CD14-positive monocyte (primary cell): ENCODE measurements at regions not wholly inside any gene's neighbourhood (a gene's known extent, or its start where the extent isn't known, plus 50 kb on each side); places are given as distances from the start of the nearest gene placed in this dataset.

Experiments used
- DNase-seq, 3 donors: peaks; one replicate each; pipeline ENCODE4 v3.0.0-alpha.2; 2011 to 2022
- H2AFZ ChIP-seq: 2 replicates; pipeline ENCODE4 v1.6.0; 2012; ENCODE audit warnings: mild to moderate bottlenecking, low read depth, low read length, inconsistent platforms; ENCODE audit not compliant: insufficient read depth, poor library complexity, severe bottlenecking
- H3K27ac ChIP-seq, 2 donors: 1 replicate in 1 of 2; 2 replicates in 1 of 2; pipeline ENCODE4 v1.5.1; 2012 to 2013; ENCODE audit warnings: low read length in 2 of 2, control low read depth in 1 of 2, inconsistent platforms in 1 of 2, low read depth in 1 of 2, mild to moderate bottlenecking in 1 of 2
- H3K27me3 ChIP-seq, 2 donors: one replicate each; pipeline versions ENCODE4 v1.6.0 to v1.6.1; 2011 to 2013; ENCODE audit warnings: low read length in 2 of 2; ENCODE audit not compliant: control insufficient read depth in 2 of 2, insufficient read depth in 2 of 2
- H3K36me3 ChIP-seq, 2 donors: replicated peaks in 1 of 2; 1 replicate in 1 of 2; 2 replicates in 1 of 2; pipeline versions ENCODE4 v1.5.1 to v1.6.1; 2012 to 2013; ENCODE audit warnings: low read length in 2 of 2, control low read depth in 1 of 2, inconsistent platforms in 1 of 2, mild to moderate bottlenecking in 1 of 2; ENCODE audit not compliant: insufficient read depth in 2 of 2, control insufficient read depth in 1 of 2
- H3K4me1 ChIP-seq, 2 donors: 1 replicate in 1 of 2; 2 replicates in 1 of 2; pipeline versions ENCODE4 v1.5.1 to v1.6.1; 2012 to 2013; ENCODE audit warnings: low read length in 2 of 2, control low read depth in 1 of 2, inconsistent platforms in 1 of 2, mild to moderate bottlenecking in 1 of 2, moderate library complexity in 1 of 2; ENCODE audit not compliant: insufficient read depth in 2 of 2, control insufficient read depth in 1 of 2
- H3K4me2 ChIP-seq: replicated peaks from 2 replicates; pipeline ENCODE3; 2012; ENCODE audit warnings: low read length, moderate library complexity, mild to moderate bottlenecking; ENCODE audit not compliant: poor library complexity, severe bottlenecking; ENCODE audit errors: extremely low read depth
- H3K4me3 ChIP-seq, 3 experiments: fragments of 200-600 bp in 1 of 3; sonication (generic) in 1 of 3; replicated peaks in 1 of 3; 1 replicate in 2 of 3; 2 replicates in 1 of 3; pipeline ENCODE4 v1.5.1; 2011 to 2013; ENCODE audit warnings: low read length in 3 of 3, mild to moderate bottlenecking in 3 of 3, control low read depth in 2 of 3, low read depth in 2 of 3, inconsistent platforms in 1 of 3, moderate library complexity in 1 of 3
- H3K79me2 ChIP-seq: 2 replicates; pipeline ENCODE4 v1.6.0; 2012; ENCODE audit warnings: mild to moderate bottlenecking, control low read depth, inconsistent platforms, low read length, moderate library complexity; ENCODE audit not compliant: insufficient read depth
- H3K9ac ChIP-seq: 2 replicates; pipeline ENCODE4 v1.6.0; 2017; ENCODE audit warnings: low read length, mild to moderate bottlenecking; ENCODE audit not compliant: insufficient read depth, poor library complexity, severe bottlenecking
- H3K9me3 ChIP-seq, 2 donors: replicated peaks in 1 of 2; 1 replicate in 1 of 2; 2 replicates in 1 of 2; pipeline versions ENCODE4 v1.5.1 to v1.6.1; 2012 to 2013; ENCODE audit warnings: low read length in 2 of 2, control low read depth in 1 of 2; ENCODE audit not compliant: control insufficient read depth in 1 of 2, insufficient read depth in 1 of 2
- H4K20me1 ChIP-seq: 2 replicates; pipeline ENCODE4 v1.6.0; 2012; ENCODE audit warnings: mild to moderate bottlenecking, low read length, control low read depth, moderate library complexity; ENCODE audit not compliant: insufficient read depth
- H3K27ac Mint-ChIP-seq, 7 donors: one replicate each; pipeline ENCODE4 v1.8.0; 2020; ENCODE audit warnings: mild to moderate bottlenecking in 7 of 7, mixed read lengths in 7 of 7, moderate library complexity in 6 of 7, inconsistent platforms in 2 of 7
- H3K27me3 Mint-ChIP-seq, 3 donors: one replicate each; pipeline ENCODE4 v1.8.0; 2021 to 2022; ENCODE audit warnings: low read depth in 3 of 3, mild to moderate bottlenecking in 3 of 3, mixed read lengths in 3 of 3, moderate library complexity in 3 of 3, inconsistent platforms in 1 of 3
- H3K36me3 Mint-ChIP-seq, 2 donors: one replicate each; pipeline ENCODE4 v1.8.0; 2020; ENCODE audit warnings: mixed read lengths in 2 of 2, inconsistent platforms in 1 of 2, mild to moderate bottlenecking in 1 of 2
- H3K4me1 Mint-ChIP-seq: one replicate; pipeline ENCODE4 v1.8.0; 2020; ENCODE audit warnings: mild to moderate bottlenecking, mixed read lengths
- H3K4me3 Mint-ChIP-seq, 2 donors: one replicate each; pipeline ENCODE4 v1.8.0; 2020; ENCODE audit warnings: mild to moderate bottlenecking in 2 of 2, mixed read lengths in 2 of 2, moderate library complexity in 1 of 2
- H3K9me3 Mint-ChIP-seq, 7 donors: one replicate each; pipeline ENCODE4 v1.8.0; 2020 to 2022; ENCODE audit warnings: mixed read lengths in 7 of 7, mild to moderate bottlenecking in 6 of 7, moderate library complexity in 6 of 7, inconsistent platforms in 2 of 7
- whole genome bisulfite sequencing: methylation state at CpG from one replicate; pipeline ENCODE4 v1.1.5; 2013; ENCODE audit warnings: missing lambda C conversion rate; ENCODE audit not compliant: insufficient coverage; 5-methylcytosine and 5-hydroxymethylcytosine counted together
- intact Hi-C, 2 donors: fragments of 100-400 bp; cut with micrococcal nuclease; formaldehyde crosslinking; loops; one replicate each; pipeline versions ENCODE4 v1.15.0 to v1.15.1; 2023
- TF ChIP-seq, protein P1 (sequence below): fragments of 200-600 bp; IDR thresholded peaks from one replicate; pipeline ENCODE4 v1.8.0; 2022; ENCODE audit warnings: antibody characterized with exemption, mild to moderate bottlenecking

DNA sequence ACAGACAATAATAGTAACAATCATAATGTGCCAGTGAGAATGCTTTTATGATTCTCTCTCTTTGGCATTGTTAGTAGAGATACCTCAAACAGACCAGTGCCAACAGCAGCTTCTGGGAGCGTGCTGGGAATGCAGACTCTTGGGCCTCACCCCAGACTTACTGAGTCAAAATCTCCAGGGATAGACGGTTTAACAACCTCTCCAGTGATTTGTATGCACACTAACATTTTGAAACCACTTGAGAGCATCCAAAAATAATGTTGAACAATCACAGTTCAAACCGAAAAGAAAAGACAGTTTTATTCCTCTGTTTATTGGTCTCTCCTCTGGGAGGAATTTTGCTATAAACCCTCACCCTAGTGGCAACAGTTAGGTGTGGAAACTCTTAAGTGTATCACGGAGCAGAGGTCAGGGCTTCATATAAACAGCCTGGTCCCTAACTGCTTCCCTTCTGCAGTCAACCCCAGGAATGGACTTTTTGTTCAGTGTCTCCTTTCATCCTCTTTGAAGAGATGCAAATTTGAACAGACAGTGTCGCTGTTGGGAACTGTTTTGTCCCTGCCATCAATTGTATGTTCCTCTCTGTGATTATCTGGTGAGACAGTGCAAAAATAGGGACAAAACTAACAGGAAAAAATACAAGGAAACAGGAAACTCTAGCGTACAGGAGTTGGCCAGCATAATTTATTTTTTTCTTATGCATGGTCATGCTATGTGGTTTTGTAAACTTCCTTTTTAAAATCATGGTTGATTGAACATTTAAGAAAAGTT is 162.4 kb upstream of the BTBD3 start:
- Mint-ChIP-seq H3K4me3 (no peak overlapping the region), H3K9me3 (peaks cover 0 to 5% (median 1%) of the 10 kb centered on the region in 7 donors), H3K27me3 (no peaks in the 10 kb centered on the region), H3K27ac (no peak overlapping the region), H3K4me1 (peaks cover 2% of the 10 kb centered on the region), H3K36me3 (no peaks in the 10 kb centered on the region)
- Histone ChIP-seq H3K4me3 (no peak overlapping the region), H2AFZ (no peak overlapping the region), H4K20me1 (no peaks in the 10 kb centered on the region), H3K9ac (no peak overlapping the region), H3K79me2 (no peaks in the 10 kb centered on the region), H3K4me2 (no peak overlapping the region), H3K9me3 (no peaks in the 10 kb centered on the region), H3K4me1 (no peaks in the 10 kb centered on the region), H3K27me3 (no peaks in the 10 kb centered on the region), H3K27ac (no peak overlapping the region), H3K36me3 (no peaks in the 10 kb centered on the region)
- no CpG with 5 or more reads among the region's 6 CpGs for WGBS
- intact Hi-C loops, result no loop called here
- TF ChIP-seq, protein P1, sequence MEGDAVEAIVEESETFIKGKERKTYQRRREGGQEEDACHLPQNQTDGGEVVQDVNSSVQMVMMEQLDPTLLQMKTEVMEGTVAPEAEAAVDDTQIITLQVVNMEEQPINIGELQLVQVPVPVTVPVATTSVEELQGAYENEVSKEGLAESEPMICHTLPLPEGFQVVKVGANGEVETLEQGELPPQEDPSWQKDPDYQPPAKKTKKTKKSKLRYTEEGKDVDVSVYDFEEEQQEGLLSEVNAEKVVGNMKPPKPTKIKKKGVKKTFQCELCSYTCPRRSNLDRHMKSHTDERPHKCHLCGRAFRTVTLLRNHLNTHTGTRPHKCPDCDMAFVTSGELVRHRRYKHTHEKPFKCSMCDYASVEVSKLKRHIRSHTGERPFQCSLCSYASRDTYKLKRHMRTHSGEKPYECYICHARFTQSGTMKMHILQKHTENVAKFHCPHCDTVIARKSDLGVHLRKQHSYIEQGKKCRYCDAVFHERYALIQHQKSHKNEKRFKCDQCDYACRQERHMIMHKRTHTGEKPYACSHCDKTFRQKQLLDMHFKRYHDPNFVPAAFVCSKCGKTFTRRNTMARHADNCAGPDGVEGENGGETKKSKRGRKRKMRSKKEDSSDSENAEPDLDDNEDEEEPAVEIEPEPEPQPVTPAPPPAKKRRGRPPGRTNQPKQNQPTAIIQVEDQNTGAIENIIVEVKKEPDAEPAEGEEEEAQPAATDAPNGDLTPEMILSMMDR, result no peak
- DNase-seq, result no peak

DNA sequence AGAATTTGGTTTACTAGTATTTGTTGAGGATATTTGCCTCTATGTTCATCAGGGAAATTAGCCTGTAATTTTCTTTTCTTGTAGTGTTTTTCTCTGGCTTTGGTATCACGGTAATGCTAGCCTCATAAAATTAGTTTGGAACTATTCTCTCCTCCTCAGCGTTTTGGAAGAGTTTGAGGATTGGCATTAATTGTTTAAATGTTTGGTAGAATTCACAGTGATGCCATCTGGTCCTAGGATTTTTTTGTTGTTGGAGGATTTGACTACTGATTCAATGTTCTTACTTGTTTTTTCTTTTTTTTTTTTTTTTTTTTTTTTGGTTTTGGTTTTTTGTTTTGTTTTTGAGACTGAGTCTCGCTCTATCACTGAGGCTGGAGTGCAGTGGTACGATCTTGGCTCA is 156.2 kb upstream of the BTBD3 start:
- H3K27ac ChIP-seq, result no peak overlapping the region
- H3K79me2 ChIP-seq, result no peaks in the 10 kb centered on the region
- Mint-ChIP-seq H3K4me3 (no peak overlapping the region), H3K27me3 (no peaks in the 10 kb centered on the region), H3K27ac (no peak overlapping the region), H3K4me1 (no peaks in the 10 kb centered on the region), H3K9me3 (peaks cover 0 to 10% (median 1%) of the 10 kb centered on the region in 7 donors), H3K36me3 (no peaks in the 10 kb centered on the region)
- no peaks in the 10 kb centered on the region for H3K9me3 ChIP-seq
- no peak overlapping the region for H3K9ac ChIP-seq
- no peak overlapping the region for H2AFZ ChIP-seq
- H3K4me1 ChIP-seq, result no peaks in the 10 kb centered on the region
- no peak for DNase-seq
- intact Hi-C loops, result no loop called here
- H3K4me3 ChIP-seq, result no peak overlapping the region
- no peaks in the 10 kb centered on the region for H4K20me1 ChIP-seq
- no peak overlapping the region for H3K4me2 ChIP-seq
- WGBS, result no CpG with 5 or more reads among the region's 4 CpGs
- no peaks in the 10 kb centered on the region for H3K27me3 ChIP-seq
- TF ChIP-seq, protein P1, result no peak
- no peaks in the 10 kb centered on the region for H3K36me3 ChIP-seq
